ENCODE measurements at regions not wholly inside any gene's neighbourhood (a gene's known extent, or its start where the extent isn't known, plus 50 kb on each side); places are given as distances from the start of the nearest gene placed in this dataset.

DNA sequence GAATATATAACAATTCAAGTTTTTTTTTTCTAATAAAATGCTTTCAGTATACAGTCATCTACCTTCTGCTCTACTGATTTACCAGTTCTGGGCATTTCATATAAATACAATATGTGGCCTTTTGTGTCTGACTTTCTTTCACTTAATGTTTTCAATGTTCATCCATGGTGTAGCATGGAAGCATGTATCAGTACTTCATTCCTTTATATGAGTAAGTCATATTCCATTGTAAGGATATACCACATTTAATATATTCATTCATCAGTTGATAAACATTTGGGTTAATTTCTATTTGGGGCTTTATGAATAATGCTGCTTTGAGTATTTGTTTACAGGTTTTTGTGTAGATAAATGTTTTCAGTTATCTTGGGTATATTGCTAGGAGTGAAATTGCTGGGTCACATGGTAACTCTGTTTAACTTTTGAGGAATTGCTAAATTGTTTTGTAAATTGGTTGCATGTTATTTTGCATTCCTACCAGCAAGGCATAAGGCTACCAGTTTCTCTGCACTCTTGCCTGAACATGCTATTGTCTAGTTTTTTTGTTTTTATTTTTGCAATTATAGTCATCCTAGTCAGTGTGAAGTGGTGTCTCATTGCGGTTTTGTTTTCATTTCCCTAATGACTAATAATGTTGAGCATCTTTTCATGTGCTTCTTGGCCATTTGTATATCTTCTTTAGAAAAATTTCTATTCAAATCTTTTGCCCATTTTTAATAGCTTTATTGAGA is 206.1 kb downstream of the TM2D1 start:
- in situ Hi-C loops (cut with HindIII; ENCODE audit: low pct_ligation_motif_present, low sequenced_read_pairs), result no loop called here
- DNase-seq, result no peak
- no peak overlapping the region for H3K4me3 ChIP-seq (ENCODE audit: low read depth, low read length)
- TF ChIP-seq, protein P1, sequence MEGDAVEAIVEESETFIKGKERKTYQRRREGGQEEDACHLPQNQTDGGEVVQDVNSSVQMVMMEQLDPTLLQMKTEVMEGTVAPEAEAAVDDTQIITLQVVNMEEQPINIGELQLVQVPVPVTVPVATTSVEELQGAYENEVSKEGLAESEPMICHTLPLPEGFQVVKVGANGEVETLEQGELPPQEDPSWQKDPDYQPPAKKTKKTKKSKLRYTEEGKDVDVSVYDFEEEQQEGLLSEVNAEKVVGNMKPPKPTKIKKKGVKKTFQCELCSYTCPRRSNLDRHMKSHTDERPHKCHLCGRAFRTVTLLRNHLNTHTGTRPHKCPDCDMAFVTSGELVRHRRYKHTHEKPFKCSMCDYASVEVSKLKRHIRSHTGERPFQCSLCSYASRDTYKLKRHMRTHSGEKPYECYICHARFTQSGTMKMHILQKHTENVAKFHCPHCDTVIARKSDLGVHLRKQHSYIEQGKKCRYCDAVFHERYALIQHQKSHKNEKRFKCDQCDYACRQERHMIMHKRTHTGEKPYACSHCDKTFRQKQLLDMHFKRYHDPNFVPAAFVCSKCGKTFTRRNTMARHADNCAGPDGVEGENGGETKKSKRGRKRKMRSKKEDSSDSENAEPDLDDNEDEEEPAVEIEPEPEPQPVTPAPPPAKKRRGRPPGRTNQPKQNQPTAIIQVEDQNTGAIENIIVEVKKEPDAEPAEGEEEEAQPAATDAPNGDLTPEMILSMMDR (IDR thresholded peaks at IDR 0.05; ENCODE audit: low read depth, low read length, missing control alignments), result peak; percentile 13
- H3K27me3 ChIP-seq (replicated peaks), result no peaks in the 10 kb centered on the region
- H3K27ac ChIP-seq, result no peak overlapping the region
- no peaks in the 10 kb centered on the region for H3K36me3 ChIP-seq (replicated peaks)

DNA sequence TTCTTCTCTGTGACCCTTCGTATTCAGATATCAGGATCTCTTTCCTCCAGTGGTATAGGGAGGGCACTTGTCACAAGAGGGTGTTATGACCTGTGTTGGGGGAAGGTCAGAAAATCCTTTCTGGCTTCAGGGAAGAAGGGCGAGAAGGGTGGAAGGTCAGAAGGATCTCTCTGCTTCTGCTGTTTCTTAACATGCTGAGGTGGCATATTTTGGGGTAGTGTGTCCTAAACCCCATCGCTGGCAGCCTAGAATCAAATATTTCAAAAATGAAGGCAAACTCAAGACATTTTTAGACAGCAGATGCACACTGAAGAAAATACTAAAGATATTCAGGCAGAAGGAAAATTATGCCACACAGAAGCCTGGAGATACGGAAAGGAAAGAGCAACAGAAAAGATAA is 207.6 kb downstream of the TM2D1 start:
- in situ Hi-C loops (cut with HindIII; ENCODE audit: low pct_ligation_motif_present, low sequenced_read_pairs), result no loop called here
- Histone ChIP-seq H3K4me3 (ENCODE audit: low read depth, low read length) (no peak overlapping the region), H3K36me3 (replicated peaks) (no peaks in the 10 kb centered on the region), H3K27me3 (replicated peaks) (no peaks in the 10 kb centered on the region), H3K27ac (no peak overlapping the region)
- TF ChIP-seq, protein P1 (IDR thresholded peaks at IDR 0.05; ENCODE audit: low read depth, low read length, missing control alignments), result no peak
- DNase-seq, result no peak

DNA sequence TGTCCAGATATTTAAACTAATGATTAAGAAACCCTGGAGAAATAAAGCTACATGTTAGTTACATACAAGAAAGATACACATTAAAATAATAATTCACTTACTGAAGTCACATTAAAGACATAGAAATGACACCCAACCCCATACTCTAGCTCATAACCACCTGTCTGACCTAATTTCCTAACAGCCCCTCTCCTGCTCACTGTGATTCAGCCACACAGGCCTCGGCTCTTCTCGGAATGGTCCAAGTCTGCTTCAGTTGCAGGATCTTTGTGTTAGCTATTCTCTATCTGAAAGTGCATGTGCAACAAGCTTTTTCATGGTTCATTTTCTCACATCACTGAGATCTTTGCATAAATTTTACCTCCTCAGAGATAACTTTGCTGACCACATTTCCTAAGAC is 209.8 kb downstream of the TM2D1 start:
- in situ Hi-C loops (cut with HindIII; ENCODE audit: low pct_ligation_motif_present, low sequenced_read_pairs), result no loop called here
- no peak overlapping the region for H3K27ac ChIP-seq
- no peaks in the 10 kb centered on the region for H3K36me3 ChIP-seq (replicated peaks)
- no peak for DNase-seq
- H3K4me3 ChIP-seq (ENCODE audit: low read depth, low read length), result no peak overlapping the region
- H3K27me3 ChIP-seq (replicated peaks), result no peaks in the 10 kb centered on the region
- TF ChIP-seq, protein P1 (IDR thresholded peaks at IDR 0.05; ENCODE audit: low read depth, low read length, missing control alignments), result no peak
